Cardiac fibroblast (primary cell): ENCODE measurements at regions not wholly inside any gene's neighbourhood (a gene's known extent, or its start where the extent isn't known, plus 50 kb on each side); places are given as distances from the start of the nearest gene placed in this dataset.

Experiments used
- DNase-seq, 2 donors: peaks; one replicate each; pipeline versions ENCODE4 v3.0.0 to v3.0.0-alpha.2; 2010; ENCODE audit warnings: low read depth in 2 of 2
- H3K4me3 ChIP-seq, 2 donors: replicated peaks in 1 of 2; 1 replicate in 1 of 2; 2 replicates in 1 of 2; pipeline ENCODE4 v1.5.1; 2011; ENCODE audit warnings: low read depth in 2 of 2, low read length in 2 of 2, mild to moderate bottlenecking in 2 of 2, moderate library complexity in 1 of 2
- TF ChIP-seq, protein P1 (sequence below): IDR thresholded peaks from one replicate; pipeline ENCODE4 v1.5.1; 2011; ENCODE audit warnings: low read depth, mild to moderate bottlenecking, low read length, inconsistent platforms

DNA sequence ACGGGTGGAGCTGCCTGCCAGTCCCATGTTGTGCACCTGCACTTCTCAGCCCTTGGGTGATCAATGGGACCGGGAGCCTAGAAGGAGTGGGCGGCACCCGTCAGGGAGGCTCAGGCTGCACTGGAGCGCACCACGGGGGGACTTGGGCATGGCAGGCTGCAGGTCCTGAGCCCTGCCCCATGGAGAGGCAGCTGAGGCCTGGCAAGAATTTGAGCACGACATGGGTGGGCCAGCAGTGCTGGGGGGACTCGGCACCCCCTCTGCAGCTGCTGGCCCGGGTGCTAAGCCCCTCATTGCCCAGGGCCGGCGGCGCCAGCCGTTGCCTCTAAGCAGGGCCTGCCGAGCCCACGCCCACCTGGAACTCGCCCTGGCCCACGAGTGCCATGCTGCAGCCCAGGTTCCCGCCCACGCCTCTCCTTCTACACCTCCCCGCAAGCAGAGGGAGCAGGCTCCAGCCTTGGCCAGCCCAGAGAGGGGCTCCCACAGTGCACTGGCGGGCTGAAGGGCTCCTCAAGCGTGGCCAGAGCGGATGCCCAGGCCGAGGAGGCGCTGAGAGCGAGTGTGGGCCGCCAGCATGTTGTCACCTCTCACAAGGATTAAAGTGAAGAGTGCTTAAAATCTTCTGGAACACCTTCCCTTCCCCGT is 372.0 kb downstream of the ETS1 start:
- H3K4me3 ChIP-seq: no peak overlapping the region
- TF ChIP-seq, protein P1, sequence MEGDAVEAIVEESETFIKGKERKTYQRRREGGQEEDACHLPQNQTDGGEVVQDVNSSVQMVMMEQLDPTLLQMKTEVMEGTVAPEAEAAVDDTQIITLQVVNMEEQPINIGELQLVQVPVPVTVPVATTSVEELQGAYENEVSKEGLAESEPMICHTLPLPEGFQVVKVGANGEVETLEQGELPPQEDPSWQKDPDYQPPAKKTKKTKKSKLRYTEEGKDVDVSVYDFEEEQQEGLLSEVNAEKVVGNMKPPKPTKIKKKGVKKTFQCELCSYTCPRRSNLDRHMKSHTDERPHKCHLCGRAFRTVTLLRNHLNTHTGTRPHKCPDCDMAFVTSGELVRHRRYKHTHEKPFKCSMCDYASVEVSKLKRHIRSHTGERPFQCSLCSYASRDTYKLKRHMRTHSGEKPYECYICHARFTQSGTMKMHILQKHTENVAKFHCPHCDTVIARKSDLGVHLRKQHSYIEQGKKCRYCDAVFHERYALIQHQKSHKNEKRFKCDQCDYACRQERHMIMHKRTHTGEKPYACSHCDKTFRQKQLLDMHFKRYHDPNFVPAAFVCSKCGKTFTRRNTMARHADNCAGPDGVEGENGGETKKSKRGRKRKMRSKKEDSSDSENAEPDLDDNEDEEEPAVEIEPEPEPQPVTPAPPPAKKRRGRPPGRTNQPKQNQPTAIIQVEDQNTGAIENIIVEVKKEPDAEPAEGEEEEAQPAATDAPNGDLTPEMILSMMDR: no peak
- no peak for DNase-seq

DNA sequence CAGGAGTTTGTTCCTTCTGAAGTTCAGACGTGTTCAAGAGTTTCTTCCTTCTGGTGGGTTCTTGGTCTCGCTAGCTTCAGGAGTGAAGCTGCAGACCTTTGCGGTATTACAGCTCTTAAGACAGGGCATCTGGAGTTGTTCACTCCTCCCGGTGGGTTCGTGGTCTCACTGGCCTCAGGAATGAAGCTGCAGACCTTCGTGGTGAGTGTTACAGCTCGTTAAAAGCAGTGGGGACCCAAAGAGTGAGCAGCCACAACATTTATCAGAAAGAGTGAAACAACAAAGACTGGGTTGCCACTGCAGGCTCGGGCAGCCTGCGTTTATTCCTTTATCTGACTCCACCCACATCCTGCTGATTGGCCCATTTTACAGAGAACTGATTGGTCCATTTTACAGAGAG is 373.1 kb downstream of the ETS1 start:
- DNase-seq: no peak
- TF ChIP-seq, protein P1: no peak
- no peak overlapping the region for H3K4me3 ChIP-seq

DNA sequence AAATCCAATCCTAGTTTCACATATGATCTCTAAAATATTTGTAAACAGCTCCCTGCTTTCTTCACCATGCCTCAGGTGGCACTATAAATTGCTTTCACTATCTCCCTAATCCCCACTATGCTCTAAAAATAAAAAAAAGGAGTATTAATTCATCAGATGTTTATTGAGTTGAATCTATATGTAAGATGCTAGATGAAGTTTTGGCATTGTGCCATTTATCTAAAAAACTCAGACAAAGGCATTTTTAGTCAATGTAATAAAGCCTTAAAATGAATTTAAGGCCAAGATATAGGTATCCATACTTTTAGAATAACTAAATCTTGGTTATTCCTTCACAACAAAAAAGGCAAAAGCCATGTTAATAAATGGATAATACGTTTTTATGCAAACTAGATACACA is 373.9 kb downstream of the ETS1 start:
- no peak for DNase-seq
- no peak overlapping the region for H3K4me3 ChIP-seq
- TF ChIP-seq, protein P1: no peak

DNA sequence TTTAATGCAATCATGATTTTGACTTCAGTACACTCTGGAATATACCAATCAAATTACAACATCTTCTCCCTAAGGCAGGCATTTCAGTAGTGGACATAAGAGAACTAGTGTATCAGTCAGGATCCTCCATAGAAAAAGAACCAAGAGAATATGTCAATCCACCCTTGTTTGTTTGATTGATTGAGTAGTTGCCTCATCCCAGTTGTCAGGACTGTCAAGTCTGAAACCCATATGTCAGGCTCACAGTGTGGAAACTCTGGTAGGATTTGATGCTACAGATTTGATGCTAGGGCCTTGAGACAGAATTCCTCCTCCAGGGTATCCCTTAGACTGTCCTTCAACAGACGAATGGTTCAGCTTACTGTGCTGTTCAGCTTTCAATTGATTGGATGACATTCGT is 375.0 kb downstream of the ETS1 start:
- TF ChIP-seq, protein P1: no peak
- no peak for DNase-seq
- no peak overlapping the region for H3K4me3 ChIP-seq

DNA sequence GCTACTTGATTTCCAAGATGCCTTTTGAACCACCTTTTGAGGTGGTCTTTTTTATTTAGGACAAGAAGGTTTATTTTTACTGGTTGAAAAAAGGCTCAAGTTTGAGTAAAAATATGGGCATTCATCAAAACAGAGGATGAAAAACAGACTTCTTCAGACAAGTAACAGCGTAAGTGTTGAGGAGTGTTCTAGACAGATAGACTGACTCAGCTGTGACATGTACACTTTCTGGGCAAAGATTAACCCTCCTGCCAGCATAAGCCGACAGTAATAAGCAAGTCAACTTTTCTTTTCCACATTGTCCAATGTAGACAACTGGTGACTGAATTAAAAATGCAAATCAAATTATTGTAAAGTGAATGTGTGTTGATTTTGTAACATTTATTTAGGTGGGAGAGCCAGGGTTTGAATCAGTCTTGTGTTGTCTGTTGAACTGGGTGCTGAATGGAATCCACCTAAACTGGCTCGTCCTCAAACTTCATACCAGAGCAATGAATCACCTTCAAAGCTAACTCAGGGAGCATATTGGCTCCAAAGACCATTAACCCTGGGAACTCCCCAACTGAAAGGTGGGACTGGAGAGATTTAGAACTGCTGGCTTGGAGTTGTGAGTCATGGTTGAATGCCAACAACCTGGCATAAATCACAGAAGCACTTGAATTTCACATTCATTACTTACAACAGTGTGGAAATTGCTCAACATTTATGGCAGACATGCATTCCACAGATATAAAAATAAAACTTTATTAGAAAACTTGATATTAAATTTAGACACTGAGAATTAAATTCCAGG is 377.0 kb downstream of the ETS1 start:
- TF ChIP-seq, protein P1: no peak
- peak; percentile 97 to 100 for DNase-seq
- peak overlapping the region in 1 of 2 donors; percentile 2 for H3K4me3 ChIP-seq

DNA sequence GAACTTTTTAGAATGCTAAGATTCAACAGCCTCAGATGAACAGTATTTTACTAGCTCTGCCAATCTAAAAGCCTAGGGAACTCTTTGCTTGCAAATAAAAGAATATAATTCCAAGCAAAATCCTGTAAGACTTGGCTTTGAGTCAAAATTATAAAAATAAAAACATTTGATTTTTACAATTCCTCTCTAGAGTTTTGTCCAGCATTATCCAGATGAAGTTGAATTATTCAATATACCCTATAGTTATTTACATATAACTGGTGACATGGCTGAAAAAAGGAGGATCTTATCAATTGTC is 378.3 kb downstream of the ETS1 start:
- TF ChIP-seq, protein P1: no peak
- H3K4me3 ChIP-seq: no peak overlapping the region
- no peak for DNase-seq
